Suppressor macrophage treated with lipopolysaccharide for 1 hour (primary cell): ENCODE measurements at regions not wholly inside any gene's neighbourhood (a gene's known extent, or its start where the extent isn't known, plus 50 kb on each side); places are given as distances from the start of the nearest gene placed in this dataset.
"Not testable (repeated sequence)": the region's sequence is repeated elsewhere in the genome, so short reads cannot be mapped to it uniquely, and the experiment has no call there.

ENCODE experiments used
- DNase-seq, 3 donors: peaks; one replicate each; pipeline ENCODE4 v3.0.0-alpha.2; 2020 to 2022

DNA sequence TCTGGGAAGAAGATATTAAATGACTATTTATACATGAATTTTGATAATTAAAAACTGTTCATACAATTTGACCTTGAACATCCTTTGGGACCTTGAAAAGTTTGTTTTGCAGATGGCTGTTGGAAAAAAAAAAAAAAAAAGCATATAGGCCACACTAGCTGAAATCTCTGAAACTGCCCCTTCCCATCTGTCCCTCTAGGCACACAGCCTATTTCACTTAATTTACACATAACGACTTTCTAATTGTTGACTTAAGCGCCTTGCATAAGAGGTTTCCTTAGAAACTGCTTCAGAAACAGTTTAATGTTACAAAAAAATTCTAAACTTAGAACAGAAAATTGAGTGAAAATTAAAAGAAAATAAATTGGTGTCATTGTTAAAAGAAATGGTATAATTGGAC lies 131.0 kb downstream of the COX18 start:
- no peak for DNase-seq

DNA sequence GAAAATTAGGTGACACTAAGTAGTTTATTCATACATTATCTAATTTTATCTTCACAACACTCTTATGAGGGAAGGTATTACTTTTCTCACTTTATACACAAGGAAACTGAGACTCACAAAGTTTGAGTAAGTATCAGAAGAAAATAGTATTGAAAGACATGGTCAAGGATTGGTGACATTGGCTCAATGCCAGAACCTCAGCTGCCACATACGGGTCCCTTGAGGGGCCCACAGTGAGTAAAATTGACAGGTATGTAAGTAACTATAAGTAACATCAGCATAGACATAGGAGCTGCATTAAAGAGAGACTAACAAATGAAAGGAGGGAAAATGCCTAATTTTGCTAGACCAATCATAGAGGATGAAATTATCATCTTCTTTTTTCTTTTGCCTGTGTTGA lies 134.1 kb downstream of the COX18 start:
- no peak for DNase-seq

DNA sequence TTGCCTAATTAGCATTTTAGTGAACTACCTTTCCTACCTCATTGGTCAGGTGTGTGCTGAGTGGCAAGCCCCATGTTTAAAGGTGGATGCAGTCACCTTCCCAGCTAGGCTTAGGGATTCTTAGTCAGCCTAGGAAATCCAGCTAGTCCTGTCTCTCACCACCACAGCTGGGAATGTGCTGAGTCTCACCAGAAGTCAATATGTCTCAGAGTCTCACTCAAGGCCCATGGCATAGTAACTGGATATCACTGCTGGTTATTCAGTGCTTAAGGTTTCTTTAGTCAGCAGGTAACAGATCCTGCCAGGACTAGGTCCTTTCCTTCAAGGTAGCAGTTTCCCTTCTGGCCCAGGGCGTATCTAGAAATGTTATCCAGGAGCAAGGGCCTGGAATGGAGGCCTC lies 136.5 kb downstream of the COX18 start:
- DNase-seq = no peak

DNA sequence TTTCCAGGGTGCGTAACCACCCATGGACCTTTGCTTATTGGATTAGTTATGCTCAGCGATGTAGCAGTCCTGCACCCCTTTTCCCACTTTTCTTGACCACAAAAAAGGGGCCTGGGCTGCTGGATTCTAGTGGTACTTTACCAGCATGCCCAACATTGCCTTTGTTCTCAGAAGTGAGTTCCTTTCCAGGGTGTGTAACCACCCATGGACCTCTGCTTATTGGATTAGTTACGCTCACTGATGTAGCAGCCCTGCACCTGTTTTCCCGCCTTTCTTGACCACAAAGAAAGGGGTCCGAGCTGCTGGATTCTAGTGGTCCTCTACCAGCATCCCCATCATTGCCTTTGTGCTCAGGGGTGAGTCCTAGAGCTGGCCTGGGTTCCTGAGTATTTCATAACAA lies 138.2 kb downstream of the COX18 start:
- no peak for DNase-seq

DNA sequence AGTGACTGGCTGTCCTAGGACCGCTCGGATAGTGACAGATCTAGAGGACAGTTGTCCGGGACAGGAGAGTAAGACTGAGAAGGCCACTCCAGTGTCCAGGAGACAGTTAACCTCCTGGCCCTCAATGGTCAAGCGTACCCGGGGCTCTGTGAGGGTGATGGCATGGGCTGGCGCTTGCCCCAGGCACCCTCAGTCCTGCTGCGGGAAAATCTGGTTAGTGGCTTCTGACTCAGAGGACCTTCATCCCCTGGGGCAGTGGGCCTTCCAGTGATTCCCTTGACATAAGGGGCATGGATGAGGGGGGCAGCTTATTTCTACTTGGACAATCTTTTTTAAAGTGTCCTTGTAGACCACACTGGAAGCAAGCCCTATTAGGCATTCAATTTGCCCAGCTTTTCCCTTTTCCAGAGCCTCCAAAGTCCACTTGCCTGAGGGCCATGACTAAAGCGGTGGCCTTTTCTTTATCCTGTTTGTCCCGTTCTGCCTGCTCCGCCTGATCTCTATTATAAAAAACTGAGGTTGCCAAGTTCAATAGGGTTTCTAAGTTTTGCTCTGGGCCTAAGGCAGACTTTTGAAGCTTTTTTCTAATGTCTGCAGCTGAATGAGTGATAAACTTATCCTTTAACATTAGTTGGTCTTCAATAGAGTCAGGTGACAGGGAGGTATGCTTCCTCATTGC lies 139.8 kb downstream of the COX18 start:
- not testable (repeated sequence) for DNase-seq

DNA sequence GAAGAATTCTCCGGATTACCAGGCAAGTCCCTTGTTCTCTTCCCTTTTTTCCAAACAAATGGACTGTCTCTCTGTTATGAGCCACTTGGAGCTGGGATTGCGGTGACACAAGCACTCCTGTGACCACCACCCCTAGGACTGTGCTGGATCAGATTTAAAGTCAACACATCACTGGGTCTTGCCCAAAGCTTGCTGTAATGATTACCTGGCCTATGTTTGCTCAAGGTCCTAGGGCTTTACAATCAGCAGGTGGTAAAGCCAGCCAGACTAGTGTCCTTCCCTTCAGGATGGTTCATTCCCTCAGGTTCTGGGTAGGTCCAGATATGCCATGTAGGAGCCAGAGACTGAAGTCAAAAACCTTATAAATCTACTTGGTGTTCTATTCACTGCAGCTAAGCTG lies 144.7 kb downstream of the COX18 start:
- no peak for DNase-seq

DNA sequence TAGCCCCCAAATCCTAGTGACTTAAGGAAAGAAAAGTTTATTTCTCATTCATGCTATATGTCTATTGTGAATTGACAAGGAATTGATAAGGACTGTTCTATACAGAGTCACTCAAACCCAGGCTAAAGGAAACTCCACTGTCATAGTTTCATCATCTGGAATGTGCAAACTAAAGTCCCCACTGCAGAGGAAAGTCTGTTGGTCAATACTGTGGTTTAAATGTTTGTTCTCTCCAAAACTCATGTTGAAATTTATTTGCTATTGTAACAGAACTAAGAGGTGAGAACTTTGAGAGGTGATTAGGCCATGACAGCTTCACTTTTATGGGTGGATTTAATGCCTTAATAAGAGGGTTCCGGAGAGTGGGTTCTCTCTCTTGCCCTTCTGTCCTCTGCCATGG lies 149.6 kb downstream of the COX18 start:
- DNase-seq = no peak

DNA sequence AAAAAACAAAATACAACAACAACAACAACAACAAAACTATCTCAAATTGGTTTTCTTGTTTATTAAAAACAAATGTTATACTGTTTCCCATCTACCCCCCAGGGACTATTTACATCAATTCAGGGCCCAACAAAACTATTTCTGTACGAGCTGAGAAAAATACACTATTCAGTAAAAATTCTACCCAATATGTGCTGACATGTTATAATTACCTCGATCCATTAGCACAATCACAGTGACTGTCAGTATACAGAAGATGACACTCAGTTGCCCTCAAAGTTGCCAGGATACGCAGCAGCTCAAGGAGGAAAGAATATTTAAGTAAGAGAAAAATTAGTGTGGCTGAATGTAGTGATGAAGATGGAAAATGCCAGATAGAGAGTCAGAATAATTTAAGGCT lies 150.1 kb downstream of the COX18 start:
- no peak for DNase-seq

DNA sequence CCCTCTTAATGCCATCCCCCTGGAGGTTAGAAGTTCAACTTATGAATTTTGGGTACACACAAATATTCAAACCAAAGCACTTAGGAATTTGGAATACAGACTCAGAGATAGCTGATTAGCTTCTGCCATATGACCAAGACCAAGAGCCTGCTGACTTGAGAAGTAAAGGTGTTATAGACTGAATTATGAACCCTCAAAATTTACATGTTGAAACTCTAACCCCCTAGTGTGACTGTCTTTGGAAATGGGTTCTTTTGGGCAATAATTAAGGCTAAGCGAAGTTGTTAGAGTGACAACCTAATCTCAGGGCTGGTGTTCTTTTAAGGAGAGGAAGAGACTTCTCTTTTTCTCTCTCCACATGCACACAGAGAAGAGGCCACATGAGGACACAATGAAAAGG lies 151.2 kb downstream of the COX18 start:
- DNase-seq = no peak

DNA sequence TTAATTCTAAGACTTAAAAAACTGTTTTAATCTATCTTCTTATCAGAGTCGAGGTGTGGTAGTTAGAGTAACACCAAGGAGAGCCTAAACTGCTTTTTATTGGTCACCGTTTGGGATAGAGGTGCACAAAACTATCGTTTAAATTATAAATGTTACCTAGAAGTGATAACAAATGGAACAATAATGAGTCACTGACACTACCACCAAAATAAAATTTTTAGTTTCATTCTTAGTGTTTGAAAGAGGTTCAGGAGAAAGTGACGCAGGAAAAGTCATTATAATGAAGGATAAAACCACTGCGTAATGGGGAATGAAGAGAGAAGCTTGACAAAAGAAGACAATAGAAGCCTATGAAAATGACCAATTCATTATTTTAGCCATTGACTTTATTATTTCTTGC lies 158.2 kb downstream of the COX18 start:
- DNase-seq = no peak

DNA sequence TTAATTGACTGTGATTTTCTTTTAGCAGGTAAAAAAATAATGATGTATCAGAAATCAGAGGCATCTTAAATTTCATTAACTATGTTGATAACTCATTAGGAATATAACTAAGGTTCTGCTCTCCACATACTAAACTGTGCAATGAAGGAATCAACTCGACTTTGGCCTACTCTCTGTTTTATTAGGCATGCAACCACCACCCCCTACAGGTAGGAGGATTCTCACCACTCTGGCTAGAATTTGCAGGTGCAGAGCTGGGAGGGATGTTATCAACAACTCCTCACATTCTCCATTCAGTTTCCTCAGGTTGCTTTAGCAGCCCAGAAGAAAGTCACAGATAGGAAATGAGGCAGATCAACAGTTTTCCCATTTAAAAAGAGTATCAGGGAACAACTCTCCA lies 160.1 kb downstream of the COX18 start:
- no peak for DNase-seq

DNA sequence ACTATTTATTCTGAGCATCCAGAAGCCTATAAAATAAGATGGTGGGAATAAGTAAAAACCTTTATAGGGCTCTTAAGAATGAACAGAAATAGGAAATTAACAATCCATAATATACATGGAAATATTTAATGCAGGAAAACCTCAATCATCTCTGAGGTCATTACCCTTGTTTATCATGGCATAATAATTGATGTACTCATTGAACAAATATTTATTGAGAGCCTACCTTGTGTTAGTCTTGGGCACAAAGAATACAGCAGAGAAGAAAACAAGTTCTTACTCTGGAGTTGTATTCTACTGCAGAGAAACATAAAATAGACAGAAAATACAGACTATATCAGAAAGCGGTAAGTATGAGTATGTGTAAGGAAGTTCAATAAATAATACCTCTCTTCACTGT lies 167.2 kb downstream of the COX18 start:
- DNase-seq = no peak

DNA sequence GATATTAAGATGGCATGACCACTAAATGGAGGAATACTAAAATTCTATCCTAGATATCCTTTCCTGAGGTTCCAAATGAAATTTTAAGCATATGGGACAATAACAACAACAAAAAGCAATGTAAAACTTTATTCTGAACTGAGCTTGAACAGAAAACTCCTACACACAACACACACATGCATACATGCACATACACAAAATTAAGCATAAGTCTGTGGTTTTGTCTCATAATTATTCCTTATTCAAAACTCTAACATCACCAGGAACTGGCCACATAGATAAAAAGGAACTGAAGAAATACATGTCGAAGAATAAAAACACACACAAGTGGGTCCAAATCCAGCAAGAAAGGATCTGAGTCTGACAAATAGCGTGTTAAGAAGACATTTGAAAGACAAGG lies 168.0 kb downstream of the COX18 start:
- no peak for DNase-seq

DNA sequence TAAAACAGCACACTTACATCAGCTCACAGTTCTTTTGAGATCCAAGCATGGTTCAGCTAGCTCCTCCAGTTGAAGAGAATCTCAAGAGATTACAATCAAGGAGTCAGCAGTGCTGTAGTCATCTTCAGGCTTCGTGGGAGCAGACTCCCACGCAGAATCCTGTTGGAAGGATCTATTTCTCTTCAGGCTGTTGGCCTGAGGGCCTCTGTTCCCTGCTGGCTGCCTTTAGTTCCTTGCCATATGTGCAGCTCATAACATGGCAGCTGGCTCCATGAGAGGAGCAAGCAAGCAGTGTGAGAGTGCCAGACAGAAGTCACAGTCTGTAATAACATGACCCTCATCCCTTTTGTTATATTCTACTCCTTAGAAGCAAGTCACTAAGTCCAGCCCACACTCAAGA lies 168.6 kb downstream of the COX18 start:
- no peak for DNase-seq

DNA sequence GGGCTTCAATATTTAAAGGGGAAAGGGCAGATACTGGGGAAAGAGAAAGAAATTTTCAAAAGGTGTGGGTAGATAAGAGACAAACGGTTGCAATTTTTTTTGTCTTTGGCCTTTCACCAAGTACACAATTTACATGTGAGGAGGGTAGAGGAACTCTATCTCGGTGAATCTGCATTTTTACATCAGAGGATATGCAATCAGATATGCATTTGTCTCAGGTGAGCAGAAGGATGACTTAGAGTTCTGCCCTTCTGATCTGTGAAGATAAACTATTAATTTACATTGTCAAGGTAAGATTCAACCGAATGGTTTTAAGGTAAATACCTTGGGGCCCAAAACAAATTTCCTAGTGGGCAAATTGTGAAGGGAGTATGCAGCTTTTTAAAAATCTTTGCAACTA lies 169.9 kb downstream of the COX18 start:
- DNase-seq = no peak

DNA sequence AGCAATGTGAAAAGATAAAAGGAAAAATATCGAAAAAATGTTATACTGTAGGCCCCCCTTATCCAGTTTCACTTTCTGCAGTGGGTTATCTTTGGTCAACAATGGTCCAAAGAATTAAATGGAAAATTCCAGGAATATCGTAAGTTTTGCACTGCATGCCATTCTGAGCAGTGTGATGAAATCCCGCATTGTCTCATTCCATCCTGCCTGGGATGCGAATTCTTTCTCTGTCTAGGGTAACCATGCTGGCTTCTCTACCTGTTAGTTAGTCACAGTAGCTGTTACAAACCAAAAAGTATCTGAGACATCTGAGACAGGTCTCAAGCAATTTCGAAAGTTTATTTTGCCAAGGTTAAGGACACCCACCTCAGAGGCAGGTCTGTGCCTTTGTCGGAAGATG lies 170.3 kb downstream of the COX18 start:
- DNase-seq = no peak

DNA sequence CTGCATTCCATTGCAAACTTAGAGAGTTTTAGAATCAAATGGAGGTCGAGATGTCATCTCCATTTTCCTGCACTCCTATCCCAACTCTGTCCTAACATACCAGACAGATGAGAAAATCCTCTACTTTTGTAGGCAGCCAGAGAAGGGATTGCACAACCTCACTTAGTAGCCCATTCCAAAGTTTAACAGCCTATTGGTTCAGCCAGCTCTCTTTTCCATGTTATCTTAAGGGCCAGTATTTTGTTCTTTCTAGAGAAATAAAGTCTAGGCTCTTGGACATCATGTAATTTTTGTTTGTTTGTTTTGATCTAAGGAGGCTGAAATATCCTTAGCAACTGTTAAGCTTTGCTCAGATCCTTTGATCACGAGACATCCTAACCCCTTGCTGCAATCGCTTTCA lies 173.0 kb downstream of the COX18 start:
- DNase-seq = no peak

DNA sequence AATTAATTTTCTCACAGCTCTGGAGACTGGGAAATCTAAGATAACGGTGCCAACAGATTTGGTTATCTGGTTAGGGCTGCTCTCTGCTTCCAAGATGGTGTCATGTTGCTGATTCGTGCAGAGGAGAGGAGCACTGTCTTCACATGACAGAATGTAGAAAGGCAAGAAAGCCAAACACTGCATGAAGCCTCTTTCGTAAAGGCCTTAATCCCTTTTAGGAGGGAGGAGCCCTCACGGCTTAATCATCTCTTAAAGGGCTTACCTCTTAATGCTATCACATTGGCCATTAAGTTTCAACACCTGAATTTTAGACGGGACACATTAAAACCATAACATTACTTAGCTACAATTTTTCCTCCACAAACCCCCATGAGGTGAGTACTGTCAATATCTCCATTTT lies 174.1 kb downstream of the COX18 start:
- no peak for DNase-seq

DNA sequence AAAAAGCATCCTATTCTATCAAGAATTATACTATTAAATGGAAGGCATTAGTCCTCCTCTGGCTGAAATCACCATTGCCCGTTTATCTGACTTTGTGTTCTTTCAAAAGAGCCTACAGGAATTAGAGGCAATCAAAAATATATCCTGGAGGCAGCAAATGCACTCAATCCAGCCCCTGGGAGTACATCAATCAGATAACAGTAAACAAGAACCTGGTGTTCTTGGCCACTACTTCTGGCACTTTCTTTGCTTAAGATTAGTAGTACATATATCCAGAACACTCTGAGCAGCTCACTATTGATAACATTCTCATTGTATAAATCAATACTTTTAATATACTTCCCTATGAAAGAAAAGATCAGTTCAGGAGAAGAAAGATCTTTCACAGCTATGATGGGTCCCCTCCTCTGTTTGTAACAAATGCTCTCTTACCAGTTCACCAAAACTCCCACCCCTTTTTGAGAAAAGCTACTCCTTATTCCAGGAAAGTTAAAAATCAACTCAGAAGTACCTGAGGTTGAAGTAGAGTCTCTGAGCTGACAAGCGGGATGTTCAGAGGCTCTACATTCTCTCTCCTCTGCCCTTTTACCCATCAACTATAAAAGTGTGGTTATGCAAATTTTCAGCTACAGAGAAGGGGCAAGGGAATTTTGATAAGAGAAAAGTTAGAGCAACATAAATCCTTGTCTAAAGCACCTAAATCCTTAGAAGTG lies 176.0 kb downstream of the COX18 start:
- DNase-seq = no peak

DNA sequence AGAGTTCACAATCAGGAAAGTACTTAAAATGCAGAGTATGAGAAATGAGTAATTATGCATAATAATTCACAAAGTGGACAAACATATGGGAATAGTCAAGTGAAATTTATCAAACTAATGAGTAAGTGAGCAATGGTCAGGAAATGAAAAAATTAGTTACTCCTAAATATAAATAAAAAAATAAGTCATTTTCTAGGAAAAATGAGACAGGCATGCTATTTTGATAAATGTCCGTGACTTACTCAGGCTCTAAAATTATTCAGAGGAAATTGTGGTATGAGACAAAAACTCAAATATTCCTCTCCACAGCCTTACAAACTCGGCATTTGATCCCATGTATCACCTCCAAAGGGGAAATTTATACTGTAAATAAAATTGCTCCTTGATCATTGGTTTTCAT lies 181.2 kb downstream of the COX18 start:
- no peak for DNase-seq

DNA sequence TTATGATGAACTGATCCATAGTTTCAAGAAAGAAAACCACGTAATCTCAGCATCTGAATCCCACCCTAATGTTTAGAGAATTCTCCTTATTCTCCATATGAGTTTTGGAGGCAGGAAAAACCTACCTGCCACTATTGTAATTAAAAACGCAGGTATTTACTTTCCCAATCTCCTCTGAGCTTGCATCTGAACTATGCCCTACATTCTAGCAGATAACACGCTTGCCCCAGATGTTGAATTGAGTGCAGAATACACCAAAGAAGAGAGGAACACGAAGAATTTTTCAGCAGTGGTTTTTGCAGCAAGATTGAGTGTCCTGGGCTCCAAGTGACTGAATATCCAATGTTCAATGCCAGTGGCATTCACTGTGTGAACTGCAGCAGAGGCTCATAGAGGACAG lies 182.4 kb downstream of the COX18 start:
- DNase-seq = no peak

DNA sequence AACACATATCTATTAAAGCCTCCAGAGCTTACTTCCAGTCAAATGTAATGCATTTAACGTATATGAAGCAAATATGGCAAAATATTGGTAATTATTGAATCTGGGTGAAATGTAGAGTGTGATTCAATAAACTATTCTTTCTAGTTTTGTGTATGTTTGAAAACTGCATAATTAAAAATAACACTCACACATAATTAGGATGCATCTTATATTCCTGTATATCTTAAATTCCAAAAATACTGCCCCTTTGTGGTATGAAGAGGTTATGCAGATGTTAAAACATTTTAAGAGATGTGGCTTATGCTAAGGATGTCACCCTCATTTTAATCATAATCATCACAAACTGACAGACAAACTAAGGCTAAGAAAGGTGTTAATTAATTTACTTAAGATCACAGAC lies 182.9 kb downstream of the COX18 start:
- no peak for DNase-seq

DNA sequence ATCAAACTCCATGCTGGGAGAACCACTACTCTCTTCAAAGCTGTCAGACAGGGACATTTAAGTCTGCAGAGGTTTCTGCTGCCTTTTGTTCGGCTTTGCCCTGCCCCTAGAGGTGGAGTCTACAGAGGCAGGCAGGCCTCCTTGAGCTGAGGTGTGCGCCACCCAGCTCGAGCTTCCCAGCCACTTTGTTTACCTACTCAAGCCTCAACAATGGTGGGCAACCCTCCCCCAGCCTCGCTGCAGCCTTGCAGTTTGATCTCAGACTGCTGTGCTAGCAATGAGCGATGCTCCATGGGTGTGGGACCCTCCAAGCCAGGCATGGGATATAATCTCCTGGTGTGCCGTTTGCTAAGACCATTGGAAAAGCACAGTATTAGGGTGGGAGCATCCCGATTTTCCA lies 185.3 kb downstream of the COX18 start:
- DNase-seq = not testable (repeated sequence)

DNA sequence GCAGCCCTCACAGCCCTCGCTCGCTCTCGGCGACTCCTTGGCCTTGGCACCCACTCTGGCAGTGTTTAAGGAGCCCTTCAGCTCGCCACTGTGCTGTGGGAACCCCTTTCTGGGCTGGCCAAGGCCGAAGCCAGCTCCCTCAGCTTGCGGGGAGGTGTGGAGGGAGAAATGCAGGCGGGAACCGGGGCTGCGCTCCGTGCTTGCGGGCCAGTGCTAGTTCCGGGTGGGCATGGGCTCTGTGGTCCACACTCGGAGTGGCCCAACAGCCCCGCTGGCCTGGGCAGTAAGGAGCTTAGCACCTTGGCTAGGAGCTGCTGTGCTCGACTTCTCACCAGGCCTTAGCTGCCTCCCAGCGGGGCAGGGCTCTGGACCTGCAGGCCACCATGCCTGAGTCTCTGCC lies 192.6 kb downstream of the COX18 start:
- DNase-seq = no peak

DNA sequence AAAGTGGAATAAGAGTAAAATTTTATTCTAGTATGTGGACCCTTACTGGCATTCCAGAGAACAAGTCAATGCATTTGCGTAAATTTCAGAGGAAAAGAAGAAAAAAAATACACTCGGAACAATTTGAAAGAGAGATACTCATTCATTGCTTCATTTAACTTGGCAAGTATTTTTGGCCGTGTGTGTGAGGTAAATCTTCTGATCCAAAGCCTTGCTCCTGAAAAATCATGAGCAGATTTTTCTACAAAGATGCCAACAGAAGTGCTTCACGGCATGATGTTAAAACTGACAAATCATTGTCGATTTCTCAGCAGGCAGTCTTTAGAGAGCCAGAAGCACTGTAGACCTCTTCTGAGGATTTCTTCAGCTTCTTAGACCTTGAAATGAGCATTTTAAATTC lies 194.0 kb downstream of the COX18 start:
- no peak for DNase-seq
